GM20431 (cell line): ENCODE measurements at regions not wholly inside any gene's neighbourhood (a gene's known extent, or its start where the extent isn't known, plus 50 kb on each side); places are given as distances from the start of the nearest gene placed in this dataset.
"Not testable (repeated sequence)": the region's sequence is repeated elsewhere in the genome, so short reads cannot be mapped to it uniquely, and the experiment has no call there.

ENCODE experiments used
- in situ Hi-C: fragments of 300-500 bp; cut with MseI, MboI; formaldehyde crosslinking; loops from one replicate; pipeline ENCODE4 v1.15.0; 2020; ENCODE audit warnings: low sequenced_read_pairs; ENCODE audit not compliant: unreplicated experiment

GRCh38 chr5:15004506-15004905 is 132.9 kb upstream of the ANKH start:
- in situ Hi-C loops: loop anchor here (5.0 kb wide), 1 partner anchor 282 kb away; no protein-coding TSS in a partner anchor

GRCh38 chr5:15003511-15003920 is 131.9 kb upstream of the ANKH start:
- in situ Hi-C loops: loop anchor here (5.0 kb wide), 1 partner anchor 281 kb away; no protein-coding TSS in a partner anchor

GRCh38 chr5:15002791-15003190 is 131.2 kb upstream of the ANKH start:
- in situ Hi-C loops: loop anchor here (5.0 kb wide), 1 partner anchor 280 kb away; no protein-coding TSS in a partner anchor

GRCh38 chr5:15002173-15002572 is 130.6 kb upstream of the ANKH start:
- in situ Hi-C loops: loop anchor here (5.0 kb wide), 1 partner anchor 280 kb away; no protein-coding TSS in a partner anchor

- in situ Hi-C loops: loop anchor here (5.0 kb wide), 1 partner anchor 279 kb away; no protein-coding TSS in a partner anchor
Measured at GRCh38 chr5:15001517-15001916, 129.9 kb upstream of the ANKH start.

GRCh38 chr5:14998491-14998890 is 126.9 kb upstream of the ANKH start:
- in situ Hi-C loops: no loop called here

- in situ Hi-C loops: no loop called here
Measured at GRCh38 chr5:14996997-14997396, 125.4 kb upstream of the ANKH start.

- in situ Hi-C loops: no loop called here
Measured at GRCh38 chr5:14995229-14995628, 123.7 kb upstream of the ANKH start.

- in situ Hi-C loops: not testable (repeated sequence)
Measured at GRCh38 chr5:14993459-14994133, 122.0 kb upstream of the ANKH start.

- in situ Hi-C loops: not testable (repeated sequence)
Measured at GRCh38 chr5:14992751-14993458, 121.3 kb upstream of the ANKH start.

- in situ Hi-C loops: no loop called here
Measured at GRCh38 chr5:14988223-14988622, 116.6 kb upstream of the ANKH start.

GRCh38 chr5:14986413-14986812 is 114.8 kb upstream of the ANKH start:
- in situ Hi-C loops: no loop called here

GRCh38 chr5:14983666-14984441 is 112.3 kb upstream of the ANKH start:
- in situ Hi-C loops: no loop called here

GRCh38 chr5:14980698-14981097 is 109.1 kb upstream of the ANKH start:
- in situ Hi-C loops: no loop called here

- in situ Hi-C loops: no loop called here
Measured at GRCh38 chr5:14977058-14977685, 105.6 kb upstream of the ANKH start.

GRCh38 chr5:14976486-14976885 is 104.9 kb upstream of the ANKH start:
- in situ Hi-C loops: no loop called here

GRCh38 chr5:14971873-14972272 is 100.3 kb upstream of the ANKH start:
- in situ Hi-C loops: no loop called here

GRCh38 chr5:14968796-14969195 is 97.2 kb upstream of the ANKH start:
- in situ Hi-C loops: no loop called here

- in situ Hi-C loops: no loop called here
Measured at GRCh38 chr5:14967166-14967565, 95.6 kb upstream of the ANKH start.

GRCh38 chr5:14965815-14966214 is 94.2 kb upstream of the ANKH start:
- in situ Hi-C loops: no loop called here
